ENCODE measurements at regions not wholly inside any gene's neighbourhood (a gene's known extent, or its start where the extent isn't known, plus 50 kb on each side); places are given as distances from the start of the nearest gene placed in this dataset.
"Not testable (repeated sequence)": the region's sequence is repeated elsewhere in the genome, so short reads cannot be mapped to it uniquely, and the experiment has no call there.

GRCh38 chr16:88192601-88193000, 190.2 kb upstream of the ZNF469 start:
- no TSS peak for BruUV-seq (replicated peaks)
- H3K36me3 ChIP-seq (ENCODE audit: insufficient read depth, low read length), result no peaks in the 10 kb centered on the region
- no peak overlapping the region for H2AFZ ChIP-seq (ENCODE audit: low read length)
- H3K4me2 ChIP-seq (ENCODE audit: low read length), result no peak overlapping the region
- no peaks in the 10 kb centered on the region for H3K9me2 ChIP-seq (ENCODE audit: insufficient read depth, low read length)
- POLR2A ChIA-PET, result no interaction called here
- H3K4me3 ChIP-seq (ENCODE audit: low read depth, low read length, poor library complexity, severe bottlenecking), result no peak overlapping the region
- H3K79me2 ChIP-seq (ENCODE audit: insufficient read depth, low read depth, low read length), result no peaks in the 10 kb centered on the region
- H3K9me3 ChIP-seq (ENCODE audit: low read length), result no peaks in the 10 kb centered on the region
- CTCF ChIA-PET (ENCODE audit: unreplicated experiment), result no interaction called here
- no peaks in the 10 kb centered on the region for H3K4me1 ChIP-seq (ENCODE audit: insufficient read depth, low read length, poor library complexity, severe bottlenecking)
- no peak for DNase-seq (ENCODE audit: low spot score)
- no peaks in the 10 kb centered on the region for H4K20me1 ChIP-seq (ENCODE audit: insufficient read depth, low read length)
- intact Hi-C loops (cut with micrococcal nuclease; ENCODE audit: unreplicated experiment), result no loop called here
- no peak overlapping the region for H3K27ac ChIP-seq (ENCODE audit: low read depth, low read length, poor library complexity, severe bottlenecking)
- TF ChIP-seq CTCF (conservative IDR thresholded peaks at IDR 0.05; ENCODE audit: low read length) (no peak), EZH2phosphoT487 (IDR thresholded peaks at IDR 0.05; ENCODE audit: borderline replicate concordance, low read depth, low read length) (no peak)

DNA sequence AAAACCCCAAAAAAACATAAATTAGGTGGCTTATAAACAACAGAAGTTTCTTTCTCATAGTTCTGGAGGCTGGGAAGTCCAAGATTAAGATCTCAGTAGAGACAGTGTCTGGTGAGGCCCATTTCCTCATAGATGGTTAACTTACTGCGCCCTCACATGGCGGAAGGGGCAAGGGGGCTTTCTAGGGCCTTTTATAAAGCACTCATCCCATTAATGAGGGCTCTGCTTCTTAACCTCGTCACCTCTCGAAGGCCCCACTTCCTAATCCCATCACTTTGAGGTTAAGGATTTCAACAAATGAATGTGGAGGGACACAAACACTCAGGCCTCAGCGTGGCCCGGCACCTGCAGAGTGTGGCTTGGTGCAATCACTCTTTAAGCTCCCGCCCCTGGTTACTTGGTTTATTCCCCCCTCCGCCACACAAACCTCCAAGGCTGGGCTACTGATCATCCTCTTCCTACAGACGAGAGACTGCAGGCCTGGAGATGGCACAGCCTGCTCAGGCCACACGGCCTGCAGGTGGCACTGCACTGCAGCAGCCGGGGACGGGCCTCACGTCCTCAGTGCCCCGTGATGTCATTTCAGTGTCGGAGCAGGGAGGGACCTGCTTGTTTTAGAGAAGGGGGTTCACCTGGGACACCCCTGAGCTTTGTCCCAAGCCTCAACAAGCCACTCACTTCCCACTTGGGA, 188.9 kb upstream of the ZNF469 start:
- POLR2A ChIA-PET; H4K20me1 ChIP-seq (ENCODE audit: insufficient read depth, low read length); H2AFZ ChIP-seq (ENCODE audit: low read length); CTCF ChIA-PET (ENCODE audit: unreplicated experiment); H3K27ac ChIP-seq (ENCODE audit: low read depth, low read length, poor library complexity, severe bottlenecking); BruUV-seq (replicated peaks); H3K9me3 ChIP-seq (ENCODE audit: low read length); H3K9me2 ChIP-seq (ENCODE audit: insufficient read depth, low read length); H3K4me2 ChIP-seq (ENCODE audit: low read length); H3K79me2 ChIP-seq (ENCODE audit: insufficient read depth, low read depth, low read length); intact Hi-C loops (cut with micrococcal nuclease; ENCODE audit: unreplicated experiment); H3K4me1 ChIP-seq (ENCODE audit: insufficient read depth, low read length, poor library complexity, severe bottlenecking); H3K36me3 ChIP-seq (ENCODE audit: insufficient read depth, low read length); H3K4me3 ChIP-seq (ENCODE audit: low read depth, low read length, poor library complexity, severe bottlenecking): not testable (repeated sequence)
- peak; percentile 56 for TF ChIP-seq CTCF (conservative IDR thresholded peaks at IDR 0.05; ENCODE audit: low read length)
- DNase-seq (ENCODE audit: low spot score), result peak; percentile 20

- ChIA-PET POLR2A (no interaction called here), CTCF (ENCODE audit: unreplicated experiment) (no interaction called here)
- H3K4me2 ChIP-seq (ENCODE audit: low read length), result no peak overlapping the region
- no peaks in the 10 kb centered on the region for H3K36me3 ChIP-seq (ENCODE audit: insufficient read depth, low read length)
- no peaks in the 10 kb centered on the region for H4K20me1 ChIP-seq (ENCODE audit: insufficient read depth, low read length)
- H3K9me2 ChIP-seq (ENCODE audit: insufficient read depth, low read length), result no peaks in the 10 kb centered on the region
- H3K79me2 ChIP-seq (ENCODE audit: insufficient read depth, low read depth, low read length), result no peaks in the 10 kb centered on the region
- no peaks in the 10 kb centered on the region for H3K4me1 ChIP-seq (ENCODE audit: insufficient read depth, low read length, poor library complexity, severe bottlenecking)
- no peak overlapping the region for H3K4me3 ChIP-seq (ENCODE audit: low read depth, low read length, poor library complexity, severe bottlenecking)
- intact Hi-C loops (cut with micrococcal nuclease; ENCODE audit: unreplicated experiment), result no loop called here
- H2AFZ ChIP-seq (ENCODE audit: low read length), result no peak overlapping the region
- DNase-seq (ENCODE audit: low spot score), result no peak
- no peaks in the 10 kb centered on the region for H3K9me3 ChIP-seq (ENCODE audit: low read length)
- no peak; the same call in 1 of the 2 replicates for TF ChIP-seq CTCF (conservative IDR thresholded peaks at IDR 0.05; ENCODE audit: low read length)
- no peak for TF ChIP-seq EZH2phosphoT487 (IDR thresholded peaks at IDR 0.05; ENCODE audit: borderline replicate concordance, low read depth, low read length)
- no peak overlapping the region for H3K27ac ChIP-seq (ENCODE audit: low read depth, low read length, poor library complexity, severe bottlenecking)
- BruUV-seq (replicated peaks), result no TSS peak
These were observed 188.1 kb upstream of the ZNF469 start for GRCh38 chr16:88194397-88195268.

Data from OCI-LY7 (cell line).